ENCODE measurements at regions not wholly inside any gene's neighbourhood (a gene's known extent, or its start where the extent isn't known, plus 50 kb on each side); places are given as distances from the start of the nearest gene placed in this dataset.

- TF ChIP-seq ATOH8 (CRISPR knock-in tag; IDR thresholded peaks at IDR 0.05; ENCODE audit: low read depth) (no peak), ELK1 (IDR thresholded peaks at IDR 0.05; ENCODE audit: low read depth, low read length) (no peak), CTCF (IDR thresholded peaks at IDR 0.05) (no peak), SREBF2 (IDR thresholded peaks at IDR 0.05) (no peak), PHF8 (IDR thresholded peaks at IDR 0.05; ENCODE audit: borderline replicate concordance, low read depth) (no peak), JUN (IDR thresholded peaks at IDR 0.05) (no peak), RAD21 (conservative IDR thresholded peaks at IDR 0.05 in 1 of 2, IDR thresholded peaks at IDR 0.05 in 1 of 2) (no peak), CHD4 (IDR thresholded peaks at IDR 0.05; ENCODE audit: borderline replicate concordance) (no peak)
Observed at GRCh38 chr9:13388157-13388556, 108.7 kb upstream of the MPDZ start.

All from A549 (cell line).